Neural progenitor cell (in vitro differentiated cells): ENCODE measurements at regions not wholly inside any gene's neighbourhood (a gene's known extent, or its start where the extent isn't known, plus 50 kb on each side); places are given as distances from the start of the nearest gene placed in this dataset.

Experiments
- EZH2phosphoT487 ChIP-seq: fragments of 200-600 bp; sonication (generic); IDR thresholded peaks from 2 replicates; pipeline ENCODE4 v1.6.1; 2017; ENCODE audit warnings: antibody characterized with exemption
- TF ChIP-seq, protein P1 (sequence below): fragments of 200-600 bp; sonication (generic); IDR thresholded peaks from 2 replicates; pipeline ENCODE4 v1.5.1; 2017; ENCODE audit warnings: antibody characterized with exemption, mild to moderate bottlenecking

DNA sequence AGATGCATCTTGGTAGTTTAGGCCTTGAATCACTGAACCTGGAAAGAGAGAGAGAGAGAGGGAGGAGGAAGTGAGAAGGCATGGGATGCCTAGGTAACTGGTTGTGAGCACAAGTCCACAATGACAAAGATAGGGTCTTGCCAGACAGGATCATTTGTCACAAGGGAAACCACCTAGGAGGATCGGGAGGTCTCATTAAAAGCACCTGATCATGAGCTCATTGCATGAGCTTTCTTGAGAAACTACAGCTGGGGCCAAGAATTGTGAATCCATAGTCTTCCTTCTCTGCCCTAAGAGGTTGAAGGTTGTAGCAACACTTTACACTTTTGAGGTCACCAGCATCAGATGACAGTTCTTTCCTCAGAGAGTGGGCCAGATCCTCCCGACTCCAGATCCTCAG, 195.7 kb downstream of the CD83 start:
- TF ChIP-seq, protein P1, sequence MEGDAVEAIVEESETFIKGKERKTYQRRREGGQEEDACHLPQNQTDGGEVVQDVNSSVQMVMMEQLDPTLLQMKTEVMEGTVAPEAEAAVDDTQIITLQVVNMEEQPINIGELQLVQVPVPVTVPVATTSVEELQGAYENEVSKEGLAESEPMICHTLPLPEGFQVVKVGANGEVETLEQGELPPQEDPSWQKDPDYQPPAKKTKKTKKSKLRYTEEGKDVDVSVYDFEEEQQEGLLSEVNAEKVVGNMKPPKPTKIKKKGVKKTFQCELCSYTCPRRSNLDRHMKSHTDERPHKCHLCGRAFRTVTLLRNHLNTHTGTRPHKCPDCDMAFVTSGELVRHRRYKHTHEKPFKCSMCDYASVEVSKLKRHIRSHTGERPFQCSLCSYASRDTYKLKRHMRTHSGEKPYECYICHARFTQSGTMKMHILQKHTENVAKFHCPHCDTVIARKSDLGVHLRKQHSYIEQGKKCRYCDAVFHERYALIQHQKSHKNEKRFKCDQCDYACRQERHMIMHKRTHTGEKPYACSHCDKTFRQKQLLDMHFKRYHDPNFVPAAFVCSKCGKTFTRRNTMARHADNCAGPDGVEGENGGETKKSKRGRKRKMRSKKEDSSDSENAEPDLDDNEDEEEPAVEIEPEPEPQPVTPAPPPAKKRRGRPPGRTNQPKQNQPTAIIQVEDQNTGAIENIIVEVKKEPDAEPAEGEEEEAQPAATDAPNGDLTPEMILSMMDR: no peak
- no peak for TF ChIP-seq EZH2phosphoT487
